Mesenteric fat pad (tissue), 1 donor: ENCODE measurements at regions not wholly inside any gene's neighbourhood (a gene's known extent, or its start where the extent isn't known, plus 50 kb on each side); places are given as distances from the start of the nearest gene placed in this dataset.
"Not testable (repeated sequence)": the region's sequence is repeated elsewhere in the genome, so short reads cannot be mapped to it uniquely, and the experiment has no call there.

Experiments
- DNase-seq: peaks from one replicate; pipeline ENCODE4 v3.0.0-alpha.2; 2020; ENCODE audit warnings: low spot score
- donor health status: DM: yes; HTN: yes; CAD: no.

DNA sequence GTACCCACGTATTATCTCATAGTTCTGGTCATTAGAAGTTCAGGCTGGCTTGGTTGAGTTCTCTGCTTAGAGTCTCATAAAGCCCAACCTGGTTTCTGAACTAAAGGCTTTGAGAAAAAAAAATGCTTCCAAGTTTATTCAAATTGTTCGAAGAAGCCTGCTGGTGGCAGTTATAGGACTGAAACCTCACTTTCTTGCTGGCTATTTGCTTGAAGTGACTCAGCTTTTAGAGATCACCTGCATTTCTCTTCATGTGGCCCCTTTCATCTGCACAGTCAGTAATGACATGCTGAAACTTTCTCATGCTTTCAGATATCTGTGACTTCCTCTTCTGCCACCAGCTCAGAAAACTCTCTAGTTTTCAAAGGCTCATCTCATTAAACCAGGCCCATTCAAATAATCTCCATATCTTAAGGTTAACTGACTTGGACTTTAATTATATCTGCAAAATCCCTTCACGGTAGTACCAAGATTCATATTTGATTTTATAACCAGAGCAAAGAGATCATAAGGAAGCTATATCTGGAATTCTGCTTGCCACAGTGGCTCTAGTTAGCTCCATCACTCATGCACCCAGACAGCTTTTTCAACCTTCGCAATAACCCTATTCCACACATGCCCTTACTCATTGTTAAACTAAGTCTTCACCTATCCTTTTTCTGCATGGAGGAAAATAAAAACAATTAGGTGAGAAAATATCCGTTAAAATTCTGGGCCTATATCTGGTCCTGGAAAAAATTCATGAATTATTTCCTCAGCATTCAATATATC lies 433.8 kb upstream of the CBLB start:
- DNase-seq = no peak

DNA sequence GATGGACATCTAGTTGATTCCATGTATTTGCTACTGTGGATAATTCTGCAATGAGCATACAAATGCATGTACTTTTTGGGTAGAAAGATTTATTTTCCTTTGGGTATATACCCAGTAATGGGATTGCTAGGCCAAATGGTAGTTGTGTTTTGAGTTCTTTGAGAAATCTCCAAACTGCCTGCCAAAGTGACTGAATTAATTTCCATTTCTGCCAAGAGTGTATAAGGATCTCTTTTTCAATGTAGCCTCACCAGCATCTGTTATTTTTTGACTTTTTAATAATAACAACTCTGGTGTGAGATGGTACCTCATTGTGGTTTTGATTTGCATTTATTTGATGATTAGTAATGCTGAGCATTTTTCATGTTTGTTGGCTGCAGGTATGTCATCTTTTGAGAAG lies 435.0 kb upstream of the CBLB start:
- no peak for DNase-seq

DNA sequence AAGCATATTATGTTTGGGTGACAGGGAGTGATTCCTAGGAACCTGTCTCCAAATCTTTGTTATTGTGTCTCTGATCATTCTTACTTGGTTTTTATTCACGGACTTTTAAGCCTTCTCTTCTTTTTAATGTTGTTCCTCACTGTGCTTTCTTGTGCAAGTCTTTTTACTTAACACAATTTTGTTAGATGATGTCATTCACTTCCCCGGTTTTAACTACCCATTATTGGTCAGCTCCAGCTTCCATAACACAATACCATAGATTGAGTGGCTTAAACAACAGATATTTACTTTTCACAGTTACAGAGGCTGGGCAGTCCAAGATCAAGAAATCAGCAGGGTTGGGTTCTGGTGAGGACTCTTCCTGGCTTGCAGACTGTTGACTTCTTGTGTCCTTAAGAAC lies 436.3 kb upstream of the CBLB start:
- DNase-seq = no peak

DNA sequence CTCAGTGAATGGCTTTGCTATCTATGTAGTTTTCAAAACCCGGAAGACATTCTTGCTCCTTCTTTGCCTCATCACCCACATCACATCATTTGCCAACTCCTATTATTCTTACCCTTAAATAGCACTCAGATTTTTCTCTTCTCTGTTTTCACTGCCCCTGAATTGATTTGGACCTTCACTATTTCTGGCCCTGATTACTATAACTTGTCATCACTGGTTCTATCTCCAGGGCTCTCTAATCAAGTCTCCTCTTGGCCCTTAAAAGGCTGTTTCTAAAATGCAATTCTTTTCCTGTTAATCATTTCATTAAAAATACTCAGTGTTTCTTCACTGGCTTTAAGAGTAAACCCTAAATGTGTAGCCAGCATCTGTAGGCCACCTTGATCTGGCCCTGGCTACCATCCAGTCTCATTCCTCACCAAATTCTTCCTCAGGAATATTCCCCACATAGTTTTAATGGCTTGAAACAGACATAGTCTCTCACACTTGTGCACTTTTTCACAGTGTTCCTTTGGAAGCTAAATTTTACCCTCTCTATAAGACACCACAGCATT lies 437.1 kb upstream of the CBLB start:
- DNase-seq = no peak

DNA sequence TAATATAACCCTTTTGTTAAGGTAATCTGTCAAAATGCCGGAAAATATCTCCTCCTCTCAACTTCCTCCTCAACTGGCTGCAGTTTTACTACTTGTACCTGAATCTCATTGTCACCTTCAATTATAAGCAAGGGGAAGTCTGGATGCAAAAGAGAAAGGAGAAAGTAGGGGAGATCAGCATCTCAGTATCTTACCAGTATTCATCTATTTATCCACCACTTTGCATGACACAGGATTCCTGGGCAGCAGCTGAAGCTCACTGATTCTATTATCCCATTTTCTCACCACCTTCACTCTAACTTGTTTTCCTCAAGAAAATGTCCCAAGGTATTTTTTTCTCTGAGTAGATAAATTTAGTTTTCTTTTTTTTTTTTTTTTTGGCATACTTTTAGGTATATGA lies 440.5 kb upstream of the CBLB start:
- DNase-seq = no peak

DNA sequence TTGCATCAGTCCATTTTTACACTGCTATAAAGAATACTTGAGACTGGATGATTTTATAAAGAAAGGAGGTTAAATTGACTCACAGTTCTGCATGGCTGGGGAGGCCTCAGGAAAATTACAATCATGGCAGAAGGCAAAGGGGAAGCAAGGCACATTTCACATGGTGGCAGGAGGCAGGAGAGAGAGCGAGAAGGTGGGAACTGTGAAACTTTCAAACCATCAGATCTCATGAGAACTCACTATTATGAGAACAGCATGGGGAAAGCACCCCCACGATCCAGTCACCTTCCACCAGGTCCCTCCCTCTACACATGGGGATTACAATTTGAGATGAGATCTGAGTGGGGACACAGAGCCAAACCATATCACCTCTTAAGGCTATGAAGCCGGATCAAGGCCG lies 441.0 kb upstream of the CBLB start:
- DNase-seq = not testable (repeated sequence)

DNA sequence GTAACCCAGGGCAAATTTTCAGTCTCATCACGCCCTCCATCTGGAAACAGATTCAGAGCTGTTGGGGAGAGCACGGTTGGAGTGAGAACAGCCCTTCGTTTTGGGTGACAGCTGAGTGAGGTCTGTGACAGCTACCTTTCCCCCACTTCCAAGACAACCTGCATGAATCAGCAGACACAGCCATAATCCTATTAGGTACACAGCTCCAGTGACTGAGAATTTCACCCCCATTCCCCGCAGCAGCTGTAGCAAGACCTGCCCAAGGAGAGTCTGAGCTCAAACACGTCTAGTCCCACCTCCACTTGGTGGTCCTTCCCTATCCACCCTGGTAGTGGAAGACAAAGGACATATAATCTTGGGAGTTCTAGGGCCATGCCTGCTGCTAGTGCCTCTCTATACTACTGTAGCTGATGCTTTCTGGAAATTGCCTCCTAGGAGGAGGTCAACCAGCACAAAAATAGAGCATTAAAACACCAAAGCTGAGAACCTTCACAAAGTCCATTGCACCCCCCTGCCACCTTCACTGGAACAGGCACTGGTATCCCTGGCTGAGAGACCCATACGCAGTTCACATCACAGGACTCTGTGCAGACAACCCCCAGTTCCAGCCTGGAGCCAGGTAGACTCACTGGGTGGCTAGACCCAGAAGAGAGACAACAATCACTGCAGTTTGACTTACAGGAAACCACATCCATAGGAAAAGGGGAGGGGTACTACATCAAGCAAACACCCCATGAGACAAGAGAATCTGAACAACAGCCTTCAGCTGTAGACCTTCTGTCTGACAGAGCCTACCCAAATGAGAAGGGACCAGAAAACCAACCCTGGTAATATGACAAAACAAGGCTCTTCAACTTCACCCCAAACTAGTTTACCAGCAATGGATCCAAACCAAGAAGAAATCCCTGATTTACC lies 448.6 kb upstream of the CBLB start:
- DNase-seq = no peak

DNA sequence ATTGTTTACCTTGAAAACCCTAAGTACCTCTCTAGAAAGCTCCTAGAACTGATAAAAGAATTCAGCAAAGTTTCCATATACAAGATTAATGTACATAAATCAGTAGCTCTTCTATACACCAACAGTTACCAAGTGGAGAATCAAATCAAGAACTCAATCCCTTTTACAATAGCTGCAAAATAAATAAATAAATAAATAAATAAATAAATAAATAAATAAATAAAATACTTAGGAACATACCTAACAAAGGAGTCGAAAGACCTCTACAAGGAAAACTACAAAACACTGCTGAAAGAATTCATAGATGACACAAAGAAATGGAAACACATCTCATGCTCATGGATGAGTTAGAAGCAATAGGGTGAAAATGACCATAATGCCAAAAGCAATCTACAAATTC lies 452.6 kb upstream of the CBLB start:
- not testable (repeated sequence) for DNase-seq

DNA sequence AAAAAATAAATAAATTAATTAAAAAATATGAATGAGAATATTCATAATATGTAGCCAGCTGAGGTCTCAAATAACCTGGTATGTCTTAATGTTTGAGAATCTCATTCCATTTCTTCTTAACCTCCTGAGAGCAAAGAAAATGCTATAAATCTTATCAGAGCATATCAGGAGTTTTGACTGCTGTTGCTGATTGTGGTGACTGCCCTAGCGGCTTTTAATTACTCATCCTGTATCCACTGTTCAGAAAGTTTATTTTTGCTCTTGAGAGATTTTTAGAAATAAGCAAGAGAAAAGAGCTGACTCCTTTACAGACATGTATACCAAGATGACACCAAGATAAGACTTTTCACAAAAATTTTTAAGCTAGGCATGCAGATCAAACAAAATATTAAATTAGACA lies 454.8 kb upstream of the CBLB start:
- DNase-seq = no peak

DNA sequence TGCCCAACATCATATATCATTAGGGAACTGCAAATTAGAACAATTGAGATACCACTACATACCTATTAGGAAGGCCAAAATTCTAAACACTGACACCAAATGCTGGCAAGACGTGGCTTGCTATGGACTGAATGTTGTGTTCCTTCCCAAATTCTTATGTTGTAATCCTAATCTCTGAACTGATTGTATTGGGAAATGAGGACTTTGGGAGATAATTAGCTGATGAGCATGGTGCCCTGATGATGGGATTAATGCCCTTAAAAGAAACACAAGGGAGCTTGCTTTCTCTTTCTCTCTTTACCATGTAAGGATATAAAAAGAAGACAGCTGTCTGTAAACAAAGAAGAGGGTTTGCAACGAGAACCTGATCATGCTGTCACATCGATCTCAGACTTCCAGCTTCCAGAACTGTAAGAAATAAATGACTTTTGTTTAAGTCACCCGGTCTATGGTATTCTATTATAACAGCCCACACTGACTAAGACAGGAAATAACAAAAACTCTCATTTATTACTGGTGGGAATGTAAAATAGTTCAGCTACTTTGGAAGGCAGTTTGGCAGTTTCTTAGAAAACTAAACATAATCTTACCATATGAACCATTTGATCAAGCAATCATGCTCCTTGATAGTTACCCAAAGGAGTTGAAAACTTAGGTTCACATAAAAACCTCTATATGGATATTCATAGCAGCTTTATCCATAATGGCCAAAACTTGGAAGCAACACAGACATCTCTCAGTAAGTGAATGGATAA lies 458.3 kb upstream of the CBLB start:
- no peak for DNase-seq

DNA sequence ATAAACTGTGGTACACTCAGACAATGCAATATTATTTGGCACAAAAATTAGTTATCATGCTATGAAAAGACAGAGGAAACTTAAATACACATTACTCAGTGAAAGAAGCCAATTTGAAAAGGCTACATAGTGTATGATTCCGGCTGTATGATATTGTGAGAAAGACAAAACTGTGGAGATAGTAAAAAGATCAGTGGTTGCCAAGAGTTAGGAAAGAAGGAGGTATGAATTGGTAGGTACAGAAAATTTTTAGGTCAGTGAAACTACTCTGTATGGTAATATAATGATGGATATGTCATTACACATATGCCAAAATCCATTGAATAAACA lies 458.8 kb upstream of the CBLB start:
- no peak for DNase-seq

DNA sequence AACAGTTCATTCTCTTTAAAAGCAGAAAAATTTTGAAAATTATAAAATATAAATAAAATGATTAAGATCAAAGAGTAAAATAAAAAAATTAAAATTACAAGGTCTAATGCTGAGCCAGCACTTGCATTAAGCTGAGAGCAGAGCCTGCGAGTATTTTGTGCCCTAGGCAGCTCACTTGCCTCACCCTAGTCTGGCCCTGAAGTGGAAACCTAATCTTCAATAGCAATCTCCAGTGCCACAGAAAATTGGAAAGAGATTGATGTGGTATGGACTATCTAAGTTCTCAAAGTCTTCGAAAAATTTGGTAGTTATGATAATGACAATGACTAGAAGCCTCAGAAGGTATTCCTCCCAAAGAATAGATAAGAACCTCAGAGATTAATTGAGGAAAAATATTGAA lies 459.4 kb upstream of the CBLB start:
- no peak for DNase-seq

DNA sequence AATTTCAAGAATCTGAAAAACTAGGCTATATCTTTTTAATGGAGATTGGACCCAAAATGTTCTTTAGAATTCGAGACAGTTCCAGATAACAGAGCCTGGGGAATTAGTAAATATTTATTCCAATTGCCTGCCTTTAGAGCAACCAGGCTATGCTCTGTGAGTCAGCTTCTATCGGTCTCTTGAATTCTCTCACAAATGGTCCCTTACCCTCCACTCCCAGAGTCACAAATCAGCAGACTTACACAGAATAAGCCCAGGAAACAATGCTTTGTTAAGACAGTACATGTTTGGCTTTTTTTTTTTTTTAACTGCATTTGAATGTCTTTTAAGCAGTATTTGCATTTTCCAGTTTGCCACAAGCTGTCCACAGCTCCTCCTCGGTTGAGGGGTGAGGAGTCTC lies 460.7 kb upstream of the CBLB start:
- no peak for DNase-seq

DNA sequence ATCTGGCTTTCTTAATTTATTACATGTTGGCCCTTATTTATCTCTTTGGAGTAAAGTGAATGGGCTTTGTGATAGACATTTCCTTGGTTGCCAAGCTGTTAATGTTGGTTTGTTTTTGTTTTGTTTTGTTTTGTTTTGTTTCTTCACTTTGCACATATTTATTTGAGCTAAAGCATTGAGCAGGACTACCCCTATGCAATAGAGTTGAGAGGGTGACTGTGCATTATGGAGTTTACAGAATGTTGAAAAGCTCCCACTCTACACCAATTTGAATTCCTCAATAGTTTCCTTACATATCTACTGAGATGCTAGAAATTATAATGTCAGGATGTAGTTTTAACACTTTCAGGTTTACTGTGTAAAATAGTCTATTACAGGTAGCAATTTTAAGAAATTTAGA lies 462.8 kb upstream of the CBLB start:
- DNase-seq = no peak

DNA sequence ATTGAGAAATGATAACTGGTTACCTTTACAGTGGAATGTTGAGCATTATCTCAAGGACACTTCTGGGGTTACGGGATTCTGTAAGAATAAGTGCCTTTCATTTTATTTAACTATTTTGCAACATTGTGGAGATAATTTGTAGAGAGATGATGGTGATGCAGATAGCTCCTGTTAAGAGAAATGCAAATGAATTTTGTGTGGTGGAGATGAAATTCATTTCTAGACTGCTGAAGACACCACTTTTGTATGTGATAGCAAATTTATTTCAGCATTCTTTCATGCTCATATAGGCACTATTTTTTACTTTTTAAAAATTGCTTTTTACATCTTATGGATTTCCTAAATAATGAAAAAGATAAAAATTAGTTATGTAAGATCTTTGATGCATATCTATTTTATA lies 463.3 kb upstream of the CBLB start:
- no peak for DNase-seq

DNA sequence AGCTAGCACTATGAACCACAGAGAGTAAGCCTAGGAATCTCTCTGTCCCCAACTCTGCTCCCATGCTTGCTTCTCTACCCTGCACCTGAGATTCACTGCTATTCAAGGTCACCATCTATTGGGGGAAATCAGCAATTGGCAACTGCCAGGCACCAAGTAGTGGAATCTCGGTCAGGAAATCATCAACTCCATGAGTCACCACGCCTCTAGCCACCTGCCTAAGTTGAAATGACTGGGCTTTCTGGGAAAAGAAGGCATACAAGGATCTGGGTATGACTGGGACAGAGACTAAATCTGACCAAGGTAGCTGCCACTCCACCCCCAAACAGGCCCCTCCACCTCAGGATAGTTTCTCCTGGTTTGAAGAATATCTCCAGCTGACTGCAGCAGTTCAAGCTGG lies 464.1 kb upstream of the CBLB start:
- DNase-seq = no peak

DNA sequence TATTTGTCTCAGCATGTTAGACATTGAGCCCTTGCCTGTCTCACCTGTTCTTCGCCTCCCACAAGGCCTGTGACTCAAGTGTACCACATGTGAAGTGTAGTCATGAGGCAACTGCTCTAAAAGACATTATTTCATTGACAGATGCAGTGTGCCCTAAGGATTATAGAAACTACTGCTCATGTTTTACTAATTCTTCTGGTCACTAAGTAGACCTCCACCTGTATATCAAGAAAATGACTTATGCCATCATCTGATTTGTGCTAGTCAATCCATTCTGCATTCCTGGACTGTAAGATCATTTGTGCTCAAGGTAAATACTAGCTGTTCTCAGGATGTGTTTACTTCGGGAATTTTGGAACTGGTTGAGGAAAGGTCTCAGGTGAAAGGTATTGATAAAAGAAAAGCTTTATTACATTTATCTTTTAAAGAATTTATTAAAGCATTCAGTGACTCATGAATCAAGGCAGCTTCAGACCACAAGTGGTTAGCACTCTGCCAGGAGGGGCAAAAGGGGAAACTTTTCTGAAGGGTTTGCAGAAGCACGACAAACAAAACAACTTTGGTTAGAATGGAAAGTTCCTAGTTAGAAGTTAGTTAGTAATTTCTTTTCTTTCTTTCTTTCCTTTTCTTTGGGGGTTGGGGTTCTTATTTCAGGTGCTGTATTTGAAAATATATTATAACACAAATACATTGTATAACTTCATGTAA lies 465.3 kb upstream of the CBLB start:
- DNase-seq = no peak

DNA sequence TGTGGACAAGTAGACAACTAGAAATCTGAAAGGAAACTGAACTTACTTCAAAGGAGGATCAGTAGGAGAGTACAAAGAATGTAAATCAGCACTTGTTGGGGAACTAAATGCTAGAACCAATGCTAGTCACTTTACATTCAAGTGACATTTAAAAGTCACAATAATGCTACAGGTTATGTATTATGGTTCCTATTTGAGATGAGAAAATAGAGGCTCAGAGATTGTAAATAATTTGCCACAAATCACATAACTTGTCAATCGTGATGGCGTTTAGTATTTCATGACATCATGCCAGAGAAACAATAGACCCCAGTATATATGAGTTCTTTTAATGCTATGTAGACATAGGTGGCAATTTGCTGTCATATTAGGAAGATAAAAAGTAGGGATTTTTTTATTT lies 467.8 kb upstream of the CBLB start:
- no peak for DNase-seq

DNA sequence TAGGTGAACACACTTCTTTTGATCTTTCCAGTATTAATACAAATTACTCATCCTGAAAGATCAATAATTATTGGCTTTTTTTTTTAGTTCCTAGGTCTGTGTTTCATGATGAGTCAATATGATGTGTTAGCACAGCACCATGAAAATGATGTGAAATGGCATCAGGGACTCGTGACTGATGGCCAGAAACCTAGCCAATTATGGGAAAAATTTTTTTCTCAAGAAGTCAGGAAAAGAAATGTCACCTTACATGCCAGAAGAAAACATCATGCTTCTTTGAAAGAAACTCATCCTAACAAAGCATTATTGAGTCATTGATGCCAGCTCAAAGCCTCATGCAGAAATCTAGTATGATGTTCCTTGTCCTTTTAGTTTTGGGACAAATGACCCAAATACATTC lies 468.3 kb upstream of the CBLB start:
- no peak for DNase-seq

DNA sequence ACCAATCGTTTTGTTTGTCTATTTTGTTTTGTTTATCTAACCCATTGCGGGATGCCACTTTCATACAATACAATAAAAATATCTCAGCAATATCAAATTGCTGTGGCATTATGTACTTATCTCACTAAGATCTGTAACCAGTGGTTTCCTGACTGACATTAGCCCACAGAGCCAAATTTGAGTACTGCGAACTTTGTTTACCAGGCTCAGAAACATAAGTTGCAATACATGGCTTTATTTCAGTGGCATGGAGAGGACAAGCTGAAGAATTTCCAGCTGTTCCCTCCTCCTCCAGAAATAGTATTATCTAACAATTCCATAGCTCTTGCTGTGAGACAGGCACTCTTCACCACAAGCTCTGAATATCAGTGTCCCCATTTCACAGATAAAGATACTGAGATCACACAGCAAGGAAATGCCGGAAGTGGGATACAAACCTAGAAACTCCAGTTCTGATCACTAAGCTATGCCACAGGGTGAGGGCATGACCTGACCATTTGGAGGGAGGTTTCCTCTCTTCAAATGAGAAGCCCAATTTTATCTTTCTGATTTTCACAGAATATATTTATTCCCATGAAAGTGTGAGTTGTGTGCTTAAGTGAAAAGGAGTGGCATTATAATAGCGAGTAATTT lies 469.9 kb upstream of the CBLB start:
- DNase-seq = no peak

DNA sequence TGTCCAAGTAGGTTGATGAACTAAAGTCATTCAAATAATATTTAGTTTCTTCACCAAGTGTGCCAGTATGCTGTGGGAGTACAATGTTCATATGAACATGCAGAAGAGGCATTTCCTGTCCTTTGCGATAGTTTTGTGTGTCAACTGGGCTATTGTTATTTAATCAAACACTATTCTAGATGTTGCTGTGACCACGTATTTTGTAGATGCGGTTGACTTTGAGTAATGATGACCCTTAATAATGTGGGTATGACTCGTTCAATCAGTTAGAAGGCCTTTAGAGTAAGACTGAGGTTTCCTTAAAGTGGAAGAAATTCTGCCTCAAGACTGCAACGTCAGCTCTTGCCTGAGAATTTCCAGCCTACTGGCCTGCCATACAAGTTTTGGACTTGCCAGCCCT lies 470.7 kb upstream of the CBLB start:
- no peak for DNase-seq
